HUES48 (cell line): ENCODE measurements at regions not wholly inside any gene's neighbourhood (a gene's known extent, or its start where the extent isn't known, plus 50 kb on each side); places are given as distances from the start of the nearest gene placed in this dataset.

Experiments
- H3K27ac ChIP-seq: one replicate; pipeline ENCODE4 v1.7.0; 2013; ENCODE audit warnings: low read depth, low read length, inconsistent platforms
- H3K27me3 ChIP-seq: 2 replicates; pipeline ENCODE4 v1.6.1; 2013; ENCODE audit warnings: mild to moderate bottlenecking, low read length; ENCODE audit not compliant: control insufficient read depth, insufficient read depth
- H3K36me3 ChIP-seq: 2 replicates; pipeline ENCODE4 v1.6.1; 2013; ENCODE audit warnings: low read length; ENCODE audit not compliant: control insufficient read depth, insufficient read depth
- H3K4me1 ChIP-seq: 2 replicates; pipeline ENCODE4 v1.6.1; 2013; ENCODE audit warnings: mild to moderate bottlenecking, low read length; ENCODE audit not compliant: control insufficient read depth, insufficient read depth
- H3K4me3 ChIP-seq: 2 replicates; pipeline ENCODE4 v1.5.1; 2013; ENCODE audit warnings: mild to moderate bottlenecking, low read depth, low read length
- H3K9ac ChIP-seq: 2 replicates; pipeline ENCODE4 v1.6.1; 2013; ENCODE audit warnings: mild to moderate bottlenecking, low read depth, low read length, moderate library complexity
- H3K9me3 ChIP-seq: 2 replicates; pipeline ENCODE4 v1.6.1; 2013; ENCODE audit warnings: low read length; ENCODE audit not compliant: control insufficient read depth, insufficient read depth

- H3K36me3 ChIP-seq: no peaks in the 10 kb centered on the region
- H3K27ac ChIP-seq: no peak overlapping the region
- H3K9me3 ChIP-seq: no peaks in the 10 kb centered on the region
- peaks cover 13% of the 10 kb centered on the region for H3K4me1 ChIP-seq
- H3K9ac ChIP-seq: no peak overlapping the region
- no peaks in the 10 kb centered on the region for H3K27me3 ChIP-seq
- H3K4me3 ChIP-seq: no peak overlapping the region
These were observed 110.6 kb downstream of the P2RY1 start for GRCh38 chr3:152945556-152945955.

DNA sequence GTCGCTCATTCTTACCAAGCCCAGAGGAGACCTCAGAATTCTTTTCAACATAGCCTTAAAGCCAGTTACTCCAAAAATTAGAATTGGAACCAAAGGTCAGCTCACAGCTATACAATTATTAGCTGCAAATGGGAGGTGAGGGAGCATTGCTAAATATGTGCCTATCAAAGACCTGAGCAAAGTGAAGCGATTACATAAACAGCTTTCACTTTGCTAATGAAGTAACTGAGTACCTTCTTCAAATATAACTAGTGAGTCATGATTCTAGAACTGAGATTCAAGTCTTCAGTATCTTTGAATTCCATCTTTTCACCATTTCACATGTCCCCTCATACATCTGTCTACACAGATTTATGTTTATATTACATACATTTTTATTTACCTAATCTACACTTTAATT, 122.6 kb downstream of the P2RY1 start:
- no peaks in the 10 kb centered on the region for H3K36me3 ChIP-seq
- H3K4me3 ChIP-seq: no peak overlapping the region
- no peaks in the 10 kb centered on the region for H3K27me3 ChIP-seq
- H3K9ac ChIP-seq: no peak overlapping the region
- H3K9me3 ChIP-seq: no peaks in the 10 kb centered on the region
- H3K4me1 ChIP-seq: no peaks in the 10 kb centered on the region
- H3K27ac ChIP-seq: no peak overlapping the region

- no peak overlapping the region for H3K27ac ChIP-seq
- H3K9me3 ChIP-seq: no peaks in the 10 kb centered on the region; the same call in 1 of the 2 replicates
- H3K9ac ChIP-seq: no peak overlapping the region
- H3K4me3 ChIP-seq: no peak overlapping the region
- H3K4me1 ChIP-seq: no peaks in the 10 kb centered on the region
- no peaks in the 10 kb centered on the region for H3K36me3 ChIP-seq
- H3K27me3 ChIP-seq: no peaks in the 10 kb centered on the region
These were observed 124.4 kb downstream of the P2RY1 start for GRCh38 chr3:152959307-152959706.

DNA sequence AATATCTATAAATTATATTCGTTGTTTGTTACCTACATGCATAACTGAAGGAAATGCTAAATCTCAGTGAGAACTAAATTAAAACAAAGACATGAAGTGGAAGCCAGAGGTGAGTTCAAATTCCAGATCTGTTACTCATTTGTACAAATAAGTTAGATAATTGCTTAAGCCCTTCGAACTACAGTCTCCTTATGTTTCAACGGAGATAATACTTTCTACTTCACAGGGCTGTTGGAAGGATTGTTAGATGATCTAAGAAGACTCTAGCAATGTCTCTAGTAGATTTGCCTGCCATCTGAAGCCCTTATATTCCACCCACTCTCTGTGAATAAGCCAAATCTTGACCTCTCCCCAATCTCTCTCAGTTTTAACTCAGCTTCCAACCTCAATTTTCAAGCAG, 125.8 kb downstream of the P2RY1 start:
- H3K9ac ChIP-seq: no peak overlapping the region
- H3K4me1 ChIP-seq: no peaks in the 10 kb centered on the region
- no peak overlapping the region for H3K27ac ChIP-seq
- no peak overlapping the region for H3K4me3 ChIP-seq
- H3K36me3 ChIP-seq: no peaks in the 10 kb centered on the region
- H3K9me3 ChIP-seq: no peaks in the 10 kb centered on the region; the same call in 1 of the 2 replicates
- H3K27me3 ChIP-seq: no peaks in the 10 kb centered on the region

DNA sequence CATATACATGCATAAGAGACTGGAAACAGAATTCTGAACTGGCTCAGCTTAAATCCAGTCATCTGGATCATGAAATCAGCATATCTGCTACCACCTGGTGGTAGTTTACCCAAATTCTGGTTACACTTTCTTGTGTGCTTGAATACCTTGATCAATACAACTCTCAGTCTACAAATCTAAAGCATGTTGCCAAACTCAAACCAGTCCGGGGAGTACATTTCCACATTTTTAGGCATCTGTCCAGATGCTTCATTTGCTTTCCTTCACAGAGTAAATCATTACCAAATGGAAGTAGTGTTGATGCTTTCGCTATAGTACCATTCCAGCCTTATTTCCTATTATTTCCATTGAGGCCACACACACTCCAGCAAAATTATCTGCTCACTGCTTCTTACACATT, 126.4 kb downstream of the P2RY1 start:
- Histone ChIP-seq H3K36me3 (no peaks in the 10 kb centered on the region), H3K27ac (no peak overlapping the region), H3K4me3 (no peak overlapping the region), H3K9me3 (no peaks in the 10 kb centered on the region; the same call in 1 of the 2 replicates), H3K4me1 (no peaks in the 10 kb centered on the region), H3K9ac (no peak overlapping the region), H3K27me3 (no peaks in the 10 kb centered on the region)

- H3K9me3 ChIP-seq: no peaks in the 10 kb centered on the region; the same call in 1 of the 2 replicates
- peaks cover 3% of the 10 kb centered on the region; the same call in 1 of the 2 replicates for H3K4me1 ChIP-seq
- H3K27ac ChIP-seq: no peak overlapping the region
- H3K9ac ChIP-seq: no peak overlapping the region
- H3K27me3 ChIP-seq: no peaks in the 10 kb centered on the region
- H3K36me3 ChIP-seq: no peaks in the 10 kb centered on the region
- no peak overlapping the region for H3K4me3 ChIP-seq
These were observed 130.1 kb downstream of the P2RY1 start for GRCh38 chr3:152964911-152965609.

- Histone ChIP-seq H3K27ac (no peak overlapping the region), H3K4me3 (no peak overlapping the region), H3K9me3 (no peaks in the 10 kb centered on the region), H3K27me3 (no peaks in the 10 kb centered on the region), H3K4me1 (peaks cover 7% of the 10 kb centered on the region; the same call in 1 of the 2 replicates), H3K36me3 (no peaks in the 10 kb centered on the region), H3K9ac (no peak overlapping the region)
These were observed 133.6 kb downstream of the P2RY1 start for GRCh38 chr3:152968388-152969024.

GRCh38 chr3:152969557-152970300, 134.8 kb downstream of the P2RY1 start:
- Histone ChIP-seq H3K4me3 (no peak overlapping the region), H3K36me3 (no peaks in the 10 kb centered on the region), H3K9me3 (no peaks in the 10 kb centered on the region), H3K27ac (peak overlapping the region; percentile 18), H3K27me3 (no peaks in the 10 kb centered on the region), H3K4me1 (peaks cover 7% of the 10 kb centered on the region; the same call in 1 of the 2 replicates), H3K9ac (no peak overlapping the region)

GRCh38 chr3:152970851-152971250, 135.9 kb downstream of the P2RY1 start:
- Histone ChIP-seq H3K36me3 (no peaks in the 10 kb centered on the region), H3K9ac (no peak overlapping the region), H3K4me3 (no peak overlapping the region), H3K9me3 (no peaks in the 10 kb centered on the region), H3K27ac (no peak overlapping the region), H3K27me3 (no peaks in the 10 kb centered on the region), H3K4me1 (peaks cover 7% of the 10 kb centered on the region; the same call in 1 of the 2 replicates)

DNA sequence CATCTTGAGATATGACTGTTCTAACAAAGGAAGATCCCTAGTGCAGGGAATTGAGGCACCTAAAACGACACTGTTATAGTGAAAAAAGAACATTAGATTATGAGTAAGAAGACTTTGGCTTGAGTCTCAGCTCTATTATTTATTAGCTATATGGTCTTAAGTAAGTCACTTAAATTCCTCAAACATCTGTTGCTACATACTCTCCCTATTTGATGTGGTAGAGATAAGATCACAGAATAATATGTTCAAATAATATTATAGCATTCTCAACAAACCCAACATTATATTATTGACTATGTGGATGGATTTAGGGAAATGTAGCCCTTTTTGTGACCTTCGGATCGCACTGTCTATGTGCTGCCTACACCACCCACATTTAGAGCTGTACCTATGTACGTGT, 136.9 kb downstream of the P2RY1 start:
- H3K27ac ChIP-seq: no peak overlapping the region
- H3K9ac ChIP-seq: no peak overlapping the region
- no peaks in the 10 kb centered on the region for H3K36me3 ChIP-seq
- peaks cover 7% of the 10 kb centered on the region; the same call in 1 of the 2 replicates for H3K4me1 ChIP-seq
- H3K4me3 ChIP-seq: no peak overlapping the region
- no peaks in the 10 kb centered on the region for H3K27me3 ChIP-seq
- H3K9me3 ChIP-seq: no peaks in the 10 kb centered on the region

GRCh38 chr3:152973575-152973974, 138.6 kb downstream of the P2RY1 start:
- Histone ChIP-seq H3K27me3 (no peaks in the 10 kb centered on the region), H3K36me3 (no peaks in the 10 kb centered on the region), H3K9me3 (no peaks in the 10 kb centered on the region), H3K4me1 (peaks cover 7% of the 10 kb centered on the region; the same call in 1 of the 2 replicates), H3K9ac (no peak overlapping the region), H3K4me3 (no peak overlapping the region), H3K27ac (no peak overlapping the region)
